Hematopoietic multipotent progenitor cell treated with erythropoietin and hydrocortisone succinate and interleukin-3 and kit ligand, for 15 days (in vitro differentiated cells): ENCODE measurements at regions not wholly inside any gene's neighbourhood (a gene's known extent, or its start where the extent isn't known, plus 50 kb on each side); places are given as distances from the start of the nearest gene placed in this dataset.

ENCODE experiments used
- DNase-seq: peaks from one replicate; pipeline ENCODE4 v3.0.0-alpha.2; 2015; ENCODE audit warnings: low spot score

GRCh38 chr6:94372229-94372628 is 952.9 kb upstream of the EPHA7 start:
- no peak for DNase-seq

- no peak for DNase-seq
Observed at GRCh38 chr6:94367316-94367715, 948.0 kb upstream of the EPHA7 start.

- no peak for DNase-seq
Observed at GRCh38 chr6:94362061-94362864, 942.9 kb upstream of the EPHA7 start.

- no peak for DNase-seq
Observed at GRCh38 chr6:94361304-94362060, 942.1 kb upstream of the EPHA7 start.

- DNase-seq: no peak
Observed at GRCh38 chr6:94357381-94357980, 938.1 kb upstream of the EPHA7 start.

GRCh38 chr6:94350833-94351232 is 931.5 kb upstream of the EPHA7 start:
- no peak for DNase-seq

- no peak for DNase-seq
Observed at GRCh38 chr6:94349227-94349626, 929.9 kb upstream of the EPHA7 start.

- no peak for DNase-seq
Observed at GRCh38 chr6:94344866-94345265, 925.5 kb upstream of the EPHA7 start.

GRCh38 chr6:94341173-94341572 is 921.8 kb upstream of the EPHA7 start:
- DNase-seq: no peak

- no peak for DNase-seq
Observed at GRCh38 chr6:94323853-94324252, 904.5 kb upstream of the EPHA7 start.

- DNase-seq: no peak
Observed at GRCh38 chr6:94300424-94301144, 881.2 kb upstream of the EPHA7 start.

GRCh38 chr6:94289131-94289530 is 869.8 kb upstream of the EPHA7 start:
- no peak for DNase-seq

- DNase-seq: no peak
Observed at GRCh38 chr6:94278146-94278545, 858.8 kb upstream of the EPHA7 start.

- DNase-seq: no peak
Observed at GRCh38 chr6:94272327-94272726, 853.0 kb upstream of the EPHA7 start.

- DNase-seq: no peak
Observed at GRCh38 chr6:94270091-94270948, 851.0 kb upstream of the EPHA7 start.

- DNase-seq: no peak
Observed at GRCh38 chr6:94269256-94269655, 849.9 kb upstream of the EPHA7 start.

- DNase-seq: no peak
Observed at GRCh38 chr6:94260765-94261164, 841.4 kb upstream of the EPHA7 start.

- DNase-seq: no peak
Observed at GRCh38 chr6:94254689-94255088, 835.3 kb upstream of the EPHA7 start.

GRCh38 chr6:94251878-94252277 is 832.5 kb upstream of the EPHA7 start:
- DNase-seq: no peak

GRCh38 chr6:94245395-94245794 is 826.0 kb upstream of the EPHA7 start:
- DNase-seq: no peak

- DNase-seq: no peak
Observed at GRCh38 chr6:94238868-94239267, 819.5 kb upstream of the EPHA7 start.
